GM12878 (cell line): ENCODE measurements at regions not wholly inside any gene's neighbourhood (a gene's known extent, or its start where the extent isn't known, plus 50 kb on each side); places are given as distances from the start of the nearest gene placed in this dataset.

ENCODE experiments used
- ATAC-seq: fragments of 200-7000 bp; cut with Tn5 transposase; 3 replicates; pipeline ENCODE4 v1.9.1; 2020; ENCODE audit warnings: mild to moderate bottlenecking, moderate library complexity
- BruUV-seq: library from RNA; stranded (reverse); fragments of 400-500 nt; replicated peaks from 2 replicates; lab custom pipeline; 2021; lab: Mats Ljungman, UMichigan
- CTCF ChIA-PET: fragments of 300-600 bp; sonication (Branson Sonifier 250); formaldehyde crosslinking; extraction: SDS; loops from one replicate; lab custom pipeline; 2021; ENCODE audit warnings: inconsistent platforms; lab: Yijun Ruan, JAX
- POLR2A ChIA-PET: fragments of 350-600 bp; formaldehyde crosslinking; extraction: SDS; loops from one replicate; lab custom pipeline; 2021; ENCODE audit warnings: inconsistent platforms; lab: Charles Lee
- RAD21 ChIA-PET: fragments of 300-600 bp; sonication (Branson Sonifier 250); formaldehyde crosslinking; loops from one replicate; lab custom pipeline; 2023; ENCODE audit warnings: antibody characterized with exemption; ENCODE audit not compliant: unreplicated experiment; lab: Charles Lee
- SMC1A ChIA-PET: fragments of 300-600 bp; sonication (Branson Sonifier 250); formaldehyde crosslinking; loops from one replicate; lab custom pipeline; 2023; ENCODE audit not compliant: unreplicated experiment, uncharacterized antibody; lab: Charles Lee
- DNase-seq: peaks from one replicate; pipeline ENCODE4 v3.0.0-alpha.2; 2011; ENCODE audit warnings: low read depth, low spot score
- FAIRE-seq: peaks from 3 replicates; lab custom pipeline; 2011; peaks lifted over from hg19 to GRCh38; lab: Jason Lieb, UNC
- H2AFZ ChIP-seq: 2 replicates; pipeline ENCODE4 v1.6.0; 2011; ENCODE audit warnings: low read depth, low read length, control low read depth; ENCODE audit not compliant: control insufficient read depth
- H3K27ac ChIP-seq: 2 replicates; pipeline ENCODE4 v1.5.1; 2011; ENCODE audit warnings: control low read depth; ENCODE audit not compliant: control insufficient read depth, insufficient read depth
- H3K27me3 ChIP-seq, 2 experiments: replicated peaks in 1 of 2; 2 replicates each; pipeline versions ENCODE4 v1.6.0 to v1.6.1; 2011; ENCODE audit warnings: low read length in 1 of 2; ENCODE audit not compliant: control insufficient read depth in 2 of 2, insufficient read depth in 2 of 2
- H3K36me3 ChIP-seq, 2 experiments: 2 replicates each; pipeline ENCODE4 v1.5.1; 2011; ENCODE audit warnings: low read length in 1 of 2; ENCODE audit not compliant: control insufficient read depth in 2 of 2, insufficient read depth in 2 of 2
- H3K4me1 ChIP-seq: 2 replicates; pipeline ENCODE4 v1.6.1; 2011; ENCODE audit warnings: mild to moderate bottlenecking, low read length, moderate library complexity, mixed read lengths; ENCODE audit not compliant: control insufficient read depth, insufficient read depth
- H3K4me2 ChIP-seq: 2 replicates; pipeline ENCODE4 v1.6.0; 2011; ENCODE audit warnings: control low read depth; ENCODE audit not compliant: control insufficient read depth, insufficient read depth
- H3K4me3 ChIP-seq: fragments of 200-600 bp; sonication (generic); 2 replicates; pipeline ENCODE4 v1.5.1; 2016
- H3K79me2 ChIP-seq: 2 replicates; pipeline ENCODE4 v1.6.0; 2011; ENCODE audit warnings: low read length; ENCODE audit not compliant: control insufficient read depth, insufficient read depth
- H3K9ac ChIP-seq: 2 replicates; pipeline ENCODE4 v1.8.0; 2011; ENCODE audit warnings: low read length, control low read depth, mixed read lengths; ENCODE audit not compliant: control insufficient read depth, insufficient read depth
- H3K9me3 ChIP-seq: replicated peaks from 3 replicates; pipeline ENCODE4 v1.5.1; 2011; ENCODE audit warnings: mild to moderate bottlenecking, low read length; ENCODE audit not compliant: control insufficient read depth, insufficient read depth
- H4K20me1 ChIP-seq: 2 replicates; pipeline ENCODE4 v1.6.0; 2011; ENCODE audit not compliant: control insufficient read depth, insufficient read depth
- ATF7 ChIP-seq: fragments of 450-650 bp; IDR thresholded peaks from 2 replicates; pipeline ENCODE4 v1.6.1; 2016; ENCODE audit warnings: low read depth, mild to moderate bottlenecking
- BACH1 ChIP-seq: fragments of 450-650 bp; IDR thresholded peaks from 2 replicates; pipeline ENCODE4 v1.6.1; 2017; ENCODE audit warnings: mild to moderate bottlenecking, borderline replicate concordance
- CHD1 ChIP-seq: IDR thresholded peaks from 2 replicates; pipeline ENCODE4 v1.6.1; 2012; ENCODE audit warnings: low read depth, low read length, improper control_type of control experiment
- CREB1 ChIP-seq: IDR thresholded peaks from 2 replicates; pipeline ENCODE4 v1.6.1; 2012; ENCODE audit warnings: low read depth, mild to moderate bottlenecking, inconsistent platforms
- IRF4 ChIP-seq: IDR thresholded peaks from 2 replicates; pipeline ENCODE4 v1.6.1; 2011; ENCODE audit warnings: low read depth, low read length
- KDM1A ChIP-seq: fragments of 200-600 bp; sonication (generic); IDR thresholded peaks from 2 replicates; pipeline ENCODE4 v1.6.1; 2016; ENCODE audit warnings: borderline replicate concordance
- LARP7 ChIP-seq: fragments of 450-650 bp; IDR thresholded peaks from 2 replicates; pipeline ENCODE4 v1.6.1; 2017; ENCODE audit warnings: mild to moderate bottlenecking
- MTA3 ChIP-seq: IDR thresholded peaks from 2 replicates; pipeline ENCODE4 v1.6.1; 2012; ENCODE audit warnings: low read length, inconsistent platforms, borderline replicate concordance
- NFIC ChIP-seq: IDR thresholded peaks from 2 replicates; pipeline ENCODE4 v1.6.1; 2012; ENCODE audit warnings: low read depth, mild to moderate bottlenecking, inconsistent platforms, low read length, moderate library complexity
- NRF1 ChIP-seq: conservative IDR thresholded peaks from 2 replicates; pipeline ENCODE4 v1.6.1; 2011; ENCODE audit warnings: mild to moderate bottlenecking, low read depth, low read length, improper control_type of control experiment
- RAD51 ChIP-seq: fragments of 450-650 bp; IDR thresholded peaks from 2 replicates; pipeline ENCODE4 v1.6.1; 2016; ENCODE audit warnings: moderate library complexity, mild to moderate bottlenecking, inconsistent platforms
- SMC3 ChIP-seq: IDR thresholded peaks from 2 replicates; pipeline ENCODE4 v1.6.1; 2011; ENCODE audit warnings: low read length, improper control_type of control experiment, borderline replicate concordance
- SREBF1 ChIP-seq: IDR thresholded peaks from 2 replicates; pipeline ENCODE4 v1.6.1; 2012; ENCODE audit warnings: mild to moderate bottlenecking, low read length
- SREBF2 ChIP-seq: IDR thresholded peaks from 2 replicates; pipeline ENCODE4 v1.6.1; 2012; ENCODE audit warnings: mild to moderate bottlenecking, low read length
- YY1 ChIP-seq: IDR thresholded peaks from 2 replicates; pipeline ENCODE4 v1.6.1; 2011; ENCODE audit warnings: low read depth, mild to moderate bottlenecking, low read length
- ZBED1 ChIP-seq: IDR thresholded peaks from 2 replicates; pipeline ENCODE4 v1.6.1; 2016; ENCODE audit warnings: borderline replicate concordance
- WGBS: methylation state at CpG from one replicate; pipeline ENCODE4 v1.1.6; 2016; ENCODE audit warnings: low lambda C conversion rate; ENCODE audit not compliant: insufficient replicate concordance, insufficient coverage; ENCODE audit errors: missing lambda C conversion rate; 5-methylcytosine and 5-hydroxymethylcytosine counted together
- in situ Hi-C: fragments of 300-500 bp; cut with MboI; formaldehyde crosslinking; loops from 9 replicates; pipeline ENCODE4 v1.14.3; 2018; ENCODE audit warnings: mixed read lengths
- intact Hi-C: fragments of 100-400 bp; cut with micrococcal nuclease; formaldehyde crosslinking; loops from one replicate; pipeline ENCODE4 v1.14.2; 2022; ENCODE audit not compliant: unreplicated experiment
- TF ChIP-seq, protein P1 (sequence below): fragments of 450-650 bp; IDR thresholded peaks from 2 replicates; pipeline ENCODE4 v1.6.1; 2014; ENCODE audit warnings: mild to moderate bottlenecking
- TF ChIP-seq, protein P2 (sequence below): fragments of 450-650 bp; conservative IDR thresholded peaks from 2 replicates; pipeline ENCODE4 v1.6.1; 2017; ENCODE audit warnings: mild to moderate bottlenecking, moderate library complexity
- TF ChIP-seq, protein P3 (sequence below): IDR thresholded peaks from 2 replicates; pipeline ENCODE4 v1.6.1; 2012; ENCODE audit warnings: low read depth, low read length, improper control_type of control experiment

DNA sequence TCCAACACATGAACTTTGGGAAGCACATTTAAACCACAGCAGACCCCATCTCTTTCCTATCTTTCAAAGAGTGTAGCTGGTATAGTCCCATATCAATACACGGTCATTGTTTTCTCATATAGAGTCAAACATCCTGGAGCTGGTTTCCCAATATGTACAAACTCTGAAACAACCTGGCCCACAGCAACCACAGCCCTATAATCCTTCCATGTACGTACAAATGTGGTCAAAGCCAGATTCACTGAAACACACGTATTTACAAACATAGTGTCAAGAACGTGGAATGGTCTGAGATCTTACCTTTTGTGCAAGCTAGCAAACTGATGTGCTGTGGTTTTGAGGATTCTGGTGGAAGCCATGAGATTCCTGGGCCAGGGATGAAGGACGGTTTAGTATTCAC lies 97.3 kb downstream of the HS1BP3 start:
- intact Hi-C loops = no loop called here
- Histone ChIP-seq H3K36me3 (no peaks in the 10 kb centered on the region), H2AFZ (no peak overlapping the region), H3K27me3 (peaks cover 0 to 2% of the 10 kb centered on the region in 2 experiments; a peak in 2 of 4 replicates), H3K9ac (no peak overlapping the region), H4K20me1 (no peaks in the 10 kb centered on the region), H3K27ac (no peak overlapping the region), H3K4me1 (peaks cover 3% of the 10 kb centered on the region; the same call in 1 of the 2 replicates), H3K4me2 (no peak overlapping the region)
- ChIA-PET SMC1A (interaction anchor here (0.8 kb wide), 1 partner anchor 15 kb away, joined by 4 read pairs; no protein-coding TSS in a partner anchor), RAD21 (interaction anchor here (0.7 to 2.5 kb wide), 2 partner anchors 42 to 107 kb away, joined by 3 to 7 read pairs; partner anchors contain the start of gene RHOB), POLR2A (no interaction called here)
- no TSS peak for BruUV-seq
- ATAC-seq (no peak), DNase-seq (no peak), FAIRE-seq (no peak)
- WGBS = 46% methylated on average over 5 of the region's 5 CpGs
- TF ChIP-seq BACH1 (no peak), SREBF1 (no peak), CHD1 (no peak), RAD51 (no peak), MTA3 (no peak), SREBF2 (no peak), SMC3 (no peak), NRF1 (no peak), NFIC (no peak), YY1 (no peak), ZBED1 (no peak), CREB1 (no peak), KDM1A (no peak), IRF4 (no peak), LARP7 (no peak), ATF7 (no peak)
- TF ChIP-seq, protein P1, sequence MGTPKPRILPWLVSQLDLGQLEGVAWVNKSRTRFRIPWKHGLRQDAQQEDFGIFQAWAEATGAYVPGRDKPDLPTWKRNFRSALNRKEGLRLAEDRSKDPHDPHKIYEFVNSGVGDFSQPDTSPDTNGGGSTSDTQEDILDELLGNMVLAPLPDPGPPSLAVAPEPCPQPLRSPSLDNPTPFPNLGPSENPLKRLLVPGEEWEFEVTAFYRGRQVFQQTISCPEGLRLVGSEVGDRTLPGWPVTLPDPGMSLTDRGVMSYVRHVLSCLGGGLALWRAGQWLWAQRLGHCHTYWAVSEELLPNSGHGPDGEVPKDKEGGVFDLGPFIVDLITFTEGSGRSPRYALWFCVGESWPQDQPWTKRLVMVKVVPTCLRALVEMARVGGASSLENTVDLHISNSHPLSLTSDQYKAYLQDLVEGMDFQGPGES = no peak
- TF ChIP-seq, protein P2, sequence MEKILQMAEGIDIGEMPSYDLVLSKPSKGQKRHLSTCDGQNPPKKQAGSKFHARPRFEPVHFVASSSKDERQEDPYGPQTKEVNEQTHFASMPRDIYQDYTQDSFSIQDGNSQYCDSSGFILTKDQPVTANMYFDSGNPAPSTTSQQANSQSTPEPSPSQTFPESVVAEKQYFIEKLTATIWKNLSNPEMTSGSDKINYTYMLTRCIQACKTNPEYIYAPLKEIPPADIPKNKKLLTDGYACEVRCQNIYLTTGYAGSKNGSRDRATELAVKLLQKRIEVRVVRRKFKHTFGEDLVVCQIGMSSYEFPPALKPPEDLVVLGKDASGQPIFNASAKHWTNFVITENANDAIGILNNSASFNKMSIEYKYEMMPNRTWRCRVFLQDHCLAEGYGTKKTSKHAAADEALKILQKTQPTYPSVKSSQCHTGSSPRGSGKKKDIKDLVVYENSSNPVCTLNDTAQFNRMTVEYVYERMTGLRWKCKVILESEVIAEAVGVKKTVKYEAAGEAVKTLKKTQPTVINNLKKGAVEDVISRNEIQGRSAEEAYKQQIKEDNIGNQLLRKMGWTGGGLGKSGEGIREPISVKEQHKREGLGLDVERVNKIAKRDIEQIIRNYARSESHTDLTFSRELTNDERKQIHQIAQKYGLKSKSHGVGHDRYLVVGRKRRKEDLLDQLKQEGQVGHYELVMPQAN = no peak
- TF ChIP-seq, protein P3, sequence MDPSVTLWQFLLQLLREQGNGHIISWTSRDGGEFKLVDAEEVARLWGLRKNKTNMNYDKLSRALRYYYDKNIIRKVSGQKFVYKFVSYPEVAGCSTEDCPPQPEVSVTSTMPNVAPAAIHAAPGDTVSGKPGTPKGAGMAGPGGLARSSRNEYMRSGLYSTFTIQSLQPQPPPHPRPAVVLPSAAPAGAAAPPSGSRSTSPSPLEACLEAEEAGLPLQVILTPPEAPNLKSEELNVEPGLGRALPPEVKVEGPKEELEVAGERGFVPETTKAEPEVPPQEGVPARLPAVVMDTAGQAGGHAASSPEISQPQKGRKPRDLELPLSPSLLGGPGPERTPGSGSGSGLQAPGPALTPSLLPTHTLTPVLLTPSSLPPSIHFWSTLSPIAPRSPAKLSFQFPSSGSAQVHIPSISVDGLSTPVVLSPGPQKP = no peak
- TF ChIP-seq, all 136 proteins: peak for 0
- in situ Hi-C loops = no loop called here
- Histone ChIP-seq H3K4me3 (no peak overlapping the region), H3K79me2 (no peaks in the 10 kb centered on the region), H3K9me3 (no peaks in the 10 kb centered on the region)
- CTCF ChIA-PET = no interaction called here
